Peyer's patch (tissue), 4 donors: ENCODE measurements at regions not wholly inside any gene's neighbourhood (a gene's known extent, or its start where the extent isn't known, plus 50 kb on each side); places are given as distances from the start of the nearest gene placed in this dataset.

ENCODE experiments used
- DNase-seq, 3 donors: peaks; one replicate each; pipeline ENCODE4 v3.0.0-alpha.2; 2017 to 2019
- H3K27ac ChIP-seq, 4 donors: fragments of 200-600 bp; sonication (generic); one replicate each; pipeline ENCODE4 v1.5.1; 2016 to 2019
- H3K27me3 ChIP-seq, 2 donors: fragments of 200-600 bp; sonication (generic); one replicate each; pipeline ENCODE4 v1.5.1; 2019
- H3K36me3 ChIP-seq, 3 donors: fragments of 200-600 bp; sonication (generic); one replicate each; pipeline ENCODE4 v1.5.1; 2016 to 2019
- H3K4me1 ChIP-seq, 4 donors: fragments of 200-600 bp; sonication (generic); one replicate each; pipeline ENCODE4 v1.5.1; 2016 to 2019
- H3K4me3 ChIP-seq, 4 donors: fragments of 200-600 bp; sonication (generic); 1 replicate in 3 of 4; 2 replicates in 1 of 4; pipeline ENCODE4 v1.5.1; 2016 to 2019; ENCODE audit warnings: mild to moderate bottlenecking in 1 of 4
- H3K9me3 ChIP-seq, 4 donors: fragments of 200-600 bp; sonication (generic); one replicate each; pipeline ENCODE4 v1.5.1; 2016 to 2019; ENCODE audit warnings: mild to moderate bottlenecking in 1 of 4
- POLR2A ChIP-seq, 2 donors: fragments of 450-650 bp; IDR thresholded peaks; one replicate each; pipeline ENCODE4 v1.5.1; 2017; ENCODE audit warnings: antibody characterized with exemption in 2 of 2, mild to moderate bottlenecking in 2 of 2, moderate library complexity in 2 of 2
- TF ChIP-seq, protein P1 (sequence below), 6 experiments: fragments of 450-650 bp in 4 of 6; fragments of 200-600 bp in 2 of 6; sonication (generic) in 1 of 6; IDR thresholded peaks; one replicate each; pipeline ENCODE4 v1.5.1; 2017 to 2019; ENCODE audit warnings: antibody characterized with exemption in 6 of 6, mild to moderate bottlenecking in 3 of 6, moderate library complexity in 1 of 6

DNA sequence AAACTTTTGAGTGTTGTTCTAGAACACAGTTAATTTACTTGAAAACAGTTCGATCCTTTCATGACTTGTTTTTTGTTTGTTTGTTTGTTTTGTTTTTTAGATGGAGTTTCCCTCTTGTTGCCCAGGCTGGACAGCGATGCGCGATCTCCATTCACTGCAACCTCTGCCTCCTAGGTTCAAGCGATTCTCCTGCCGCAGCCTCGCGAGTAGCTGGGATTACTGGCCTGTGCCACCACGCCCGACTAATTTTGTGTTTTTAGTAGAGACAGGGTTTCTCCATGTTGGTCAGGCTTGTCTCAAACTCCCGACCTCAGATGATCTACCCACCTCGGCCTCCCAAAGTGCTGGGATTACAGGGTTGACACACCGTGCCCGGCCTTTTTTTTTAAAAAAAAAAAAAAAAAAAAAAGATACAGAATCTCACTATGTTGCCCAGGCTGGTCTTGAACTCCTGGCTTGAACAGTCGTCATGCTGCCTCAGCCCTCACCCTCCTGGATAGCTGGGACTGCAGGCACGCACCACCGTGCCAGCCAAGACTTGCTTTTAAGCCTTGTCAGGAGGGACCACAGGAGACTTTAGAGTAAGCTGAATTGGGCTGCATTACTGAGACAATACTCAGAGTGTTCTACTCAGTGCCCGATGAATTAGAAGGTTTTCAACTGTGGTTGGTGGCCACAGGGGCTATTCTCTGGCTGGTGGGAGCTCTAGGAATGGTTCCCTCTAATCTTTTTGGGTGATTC, 76.7 kb upstream of the SLC22A16 start:
- Histone ChIP-seq H3K4me1 (no peaks in the 10 kb centered on the region), H3K9me3 (no peaks in the 10 kb centered on the region), H3K36me3 (no peaks in the 10 kb centered on the region), H3K27ac (no peak overlapping the region), H3K4me3 (no peak overlapping the region), H3K27me3 (no peaks in the 10 kb centered on the region)
- DNase-seq = no peak
- TF ChIP-seq, protein P1, sequence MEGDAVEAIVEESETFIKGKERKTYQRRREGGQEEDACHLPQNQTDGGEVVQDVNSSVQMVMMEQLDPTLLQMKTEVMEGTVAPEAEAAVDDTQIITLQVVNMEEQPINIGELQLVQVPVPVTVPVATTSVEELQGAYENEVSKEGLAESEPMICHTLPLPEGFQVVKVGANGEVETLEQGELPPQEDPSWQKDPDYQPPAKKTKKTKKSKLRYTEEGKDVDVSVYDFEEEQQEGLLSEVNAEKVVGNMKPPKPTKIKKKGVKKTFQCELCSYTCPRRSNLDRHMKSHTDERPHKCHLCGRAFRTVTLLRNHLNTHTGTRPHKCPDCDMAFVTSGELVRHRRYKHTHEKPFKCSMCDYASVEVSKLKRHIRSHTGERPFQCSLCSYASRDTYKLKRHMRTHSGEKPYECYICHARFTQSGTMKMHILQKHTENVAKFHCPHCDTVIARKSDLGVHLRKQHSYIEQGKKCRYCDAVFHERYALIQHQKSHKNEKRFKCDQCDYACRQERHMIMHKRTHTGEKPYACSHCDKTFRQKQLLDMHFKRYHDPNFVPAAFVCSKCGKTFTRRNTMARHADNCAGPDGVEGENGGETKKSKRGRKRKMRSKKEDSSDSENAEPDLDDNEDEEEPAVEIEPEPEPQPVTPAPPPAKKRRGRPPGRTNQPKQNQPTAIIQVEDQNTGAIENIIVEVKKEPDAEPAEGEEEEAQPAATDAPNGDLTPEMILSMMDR (IDR thresholded peaks at IDR 0.05) = no peak
- TF ChIP-seq POLR2A (IDR thresholded peaks at IDR 0.05) = no peak

DNA sequence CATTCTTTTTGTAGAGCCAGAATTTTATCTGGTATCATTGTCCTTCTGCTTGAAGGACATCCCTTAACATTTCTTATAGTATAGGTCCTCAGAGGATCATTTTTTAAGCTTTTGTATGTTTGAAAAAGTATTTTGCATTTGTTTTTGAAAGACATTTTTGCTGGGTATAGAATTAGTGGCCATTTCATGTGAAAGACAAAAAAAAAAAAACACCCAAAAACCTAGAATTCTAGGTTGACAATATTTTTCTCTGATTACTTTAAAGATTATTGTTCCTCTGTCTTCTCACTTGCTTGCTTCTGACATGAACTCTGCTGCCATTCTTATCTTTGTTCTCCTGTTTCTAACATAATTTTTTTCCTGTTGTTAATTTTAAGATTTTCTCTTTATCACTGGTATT, 75.7 kb upstream of the SLC22A16 start:
- Histone ChIP-seq H3K4me3 (no peak overlapping the region), H3K27me3 (no peaks in the 10 kb centered on the region), H3K9me3 (no peaks in the 10 kb centered on the region), H3K4me1 (no peaks in the 10 kb centered on the region), H3K36me3 (no peaks in the 10 kb centered on the region), H3K27ac (no peak overlapping the region)
- TF ChIP-seq, protein P1 (IDR thresholded peaks at IDR 0.05) = no peak
- no peak for DNase-seq

DNA sequence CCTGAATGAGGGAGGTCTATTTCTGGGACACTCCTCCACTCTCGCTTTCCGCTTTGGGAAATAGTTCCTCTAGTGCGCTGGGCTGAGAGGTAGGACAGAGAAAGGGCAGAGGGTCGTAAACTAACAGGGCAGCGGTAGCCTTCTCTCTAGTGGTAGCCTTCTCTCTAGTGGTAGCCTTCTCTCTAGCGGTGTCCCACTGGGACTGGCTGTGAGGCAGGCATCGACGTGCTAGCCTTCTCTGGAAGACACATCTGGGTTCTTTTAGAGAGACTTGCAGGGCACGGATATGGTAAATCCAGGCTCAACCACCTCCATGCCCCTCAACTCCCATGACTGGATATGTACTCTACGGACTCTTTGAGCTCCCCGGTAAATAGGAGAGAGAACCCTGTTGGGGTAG, 74.7 kb upstream of the SLC22A16 start:
- no peak for DNase-seq
- Histone ChIP-seq H3K4me1 (no peaks in the 10 kb centered on the region), H3K27me3 (no peaks in the 10 kb centered on the region), H3K4me3 (no peak overlapping the region), H3K9me3 (no peaks in the 10 kb centered on the region), H3K36me3 (no peaks in the 10 kb centered on the region), H3K27ac (no peak overlapping the region)
- no peak for TF ChIP-seq POLR2A (IDR thresholded peaks at IDR 0.05)
- TF ChIP-seq, protein P1 (IDR thresholded peaks at IDR 0.05) = no peak

DNA sequence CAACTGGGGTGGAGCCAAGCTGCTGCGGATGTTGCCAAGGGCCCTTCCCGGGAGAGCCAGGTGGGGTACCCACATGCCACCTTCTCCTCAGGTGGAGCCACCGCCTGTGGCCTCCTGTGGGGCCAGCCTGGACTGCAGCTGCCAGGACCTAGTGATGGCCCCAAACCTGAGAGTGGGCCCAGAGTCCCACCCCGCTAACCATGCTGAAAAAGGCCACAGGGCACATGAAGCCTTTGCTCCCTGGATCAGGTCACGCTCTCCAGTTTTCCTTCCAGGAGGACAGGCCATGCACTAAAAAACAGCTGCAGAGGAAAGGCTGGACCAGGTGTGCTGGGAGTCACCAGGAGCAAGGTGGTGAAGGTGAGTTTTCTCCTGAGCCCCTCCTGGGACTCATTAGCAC, 73.9 kb upstream of the SLC22A16 start:
- Histone ChIP-seq H3K4me1 (no peaks in the 10 kb centered on the region), H3K27me3 (no peaks in the 10 kb centered on the region), H3K4me3 (no peak overlapping the region), H3K27ac (no peak overlapping the region), H3K36me3 (no peaks in the 10 kb centered on the region), H3K9me3 (no peaks in the 10 kb centered on the region)
- DNase-seq = no peak
- TF ChIP-seq, protein P1 (IDR thresholded peaks at IDR 0.05) = no peak
- no peak for TF ChIP-seq POLR2A (IDR thresholded peaks at IDR 0.05)

DNA sequence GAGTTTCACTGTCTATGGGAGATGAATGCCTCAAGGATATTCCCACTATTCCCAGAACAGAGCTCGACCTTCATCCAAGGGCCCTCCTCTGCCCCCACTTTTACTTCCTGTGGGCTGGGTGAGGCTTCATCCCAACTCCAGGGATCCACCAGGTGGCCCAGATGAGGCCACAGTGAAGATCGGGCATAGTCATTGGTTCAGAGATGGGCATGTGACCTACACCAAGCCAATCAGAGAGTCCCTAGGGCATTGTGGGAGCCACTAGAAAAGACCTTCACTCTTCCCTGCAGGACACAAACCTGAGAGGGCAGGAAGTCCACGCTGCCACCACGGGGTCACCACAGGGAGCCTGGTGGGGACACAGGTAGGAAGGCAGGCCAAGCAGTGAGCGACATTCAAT, 72.9 kb upstream of the SLC22A16 start:
- Histone ChIP-seq H3K27me3 (no peaks in the 10 kb centered on the region), H3K4me1 (no peaks in the 10 kb centered on the region), H3K36me3 (no peaks in the 10 kb centered on the region), H3K9me3 (no peaks in the 10 kb centered on the region), H3K27ac (no peak overlapping the region), H3K4me3 (no peak overlapping the region)
- TF ChIP-seq POLR2A (IDR thresholded peaks at IDR 0.05) = no peak
- TF ChIP-seq, protein P1 (IDR thresholded peaks at IDR 0.05) = no peak
- DNase-seq = no peak
